RWPE2 (cell line): ENCODE measurements at regions not wholly inside any gene's neighbourhood (a gene's known extent, or its start where the extent isn't known, plus 50 kb on each side); places are given as distances from the start of the nearest gene placed in this dataset.
"Not testable (repeated sequence)": the region's sequence is repeated elsewhere in the genome, so short reads cannot be mapped to it uniquely, and the experiment has no call there.

Experiments
- ATAC-seq: fragments of 200-7000 bp; cut with Tn5 transposase; 3 replicates; pipeline ENCODE4 v1.9.1; 2021; ENCODE audit warnings: low read depth
- DNase-seq: peaks from one replicate; pipeline ENCODE4 v3.0.0-alpha.2; 2020; ENCODE audit warnings: low spot score
- H3K27ac ChIP-seq: fragments of 450-650 bp; 2 replicates; pipeline ENCODE4 v1.5.1; 2017; ENCODE audit warnings: mild to moderate bottlenecking; ENCODE audit not compliant: poor library complexity, severe bottlenecking
- H3K27me3 ChIP-seq: fragments of 250-450 bp; sonication (Bioruptor Pico); 2 replicates; pipeline ENCODE4 v1.5.1; 2021; ENCODE audit warnings: mild to moderate bottlenecking, moderate library complexity; ENCODE audit not compliant: insufficient read depth, poor library complexity, severe bottlenecking
- H3K36me3 ChIP-seq: fragments of 250-450 bp; sonication (Bioruptor Pico); 2 replicates; pipeline ENCODE4 v1.5.1; 2020; ENCODE audit warnings: low read depth, mild to moderate bottlenecking, moderate library complexity
- H3K4me1 ChIP-seq: fragments of 250-450 bp; sonication (Bioruptor Pico); 2 replicates; pipeline ENCODE4 v1.5.1; 2021; ENCODE audit warnings: mild to moderate bottlenecking, moderate library complexity; ENCODE audit not compliant: insufficient read depth, poor library complexity, severe bottlenecking
- H3K4me3 ChIP-seq: fragments of 250-450 bp; sonication (Bioruptor Pico); 2 replicates; pipeline ENCODE4 v1.5.1; 2021; ENCODE audit warnings: mild to moderate bottlenecking, moderate library complexity; ENCODE audit not compliant: severe bottlenecking
- H3K9me3 ChIP-seq: fragments of 250-450 bp; sonication (Bioruptor Pico); 2 replicates; pipeline ENCODE4 v1.5.1; 2021; ENCODE audit warnings: mild to moderate bottlenecking, moderate library complexity; ENCODE audit not compliant: severe bottlenecking
- TF ChIP-seq, protein P1 (sequence below): fragments of 450-650 bp; IDR thresholded peaks from one replicate; pipeline ENCODE4 v1.5.1; 2017; ENCODE audit warnings: mild to moderate bottlenecking, moderate library complexity; ENCODE audit not compliant: poor library complexity, severe bottlenecking

DNA sequence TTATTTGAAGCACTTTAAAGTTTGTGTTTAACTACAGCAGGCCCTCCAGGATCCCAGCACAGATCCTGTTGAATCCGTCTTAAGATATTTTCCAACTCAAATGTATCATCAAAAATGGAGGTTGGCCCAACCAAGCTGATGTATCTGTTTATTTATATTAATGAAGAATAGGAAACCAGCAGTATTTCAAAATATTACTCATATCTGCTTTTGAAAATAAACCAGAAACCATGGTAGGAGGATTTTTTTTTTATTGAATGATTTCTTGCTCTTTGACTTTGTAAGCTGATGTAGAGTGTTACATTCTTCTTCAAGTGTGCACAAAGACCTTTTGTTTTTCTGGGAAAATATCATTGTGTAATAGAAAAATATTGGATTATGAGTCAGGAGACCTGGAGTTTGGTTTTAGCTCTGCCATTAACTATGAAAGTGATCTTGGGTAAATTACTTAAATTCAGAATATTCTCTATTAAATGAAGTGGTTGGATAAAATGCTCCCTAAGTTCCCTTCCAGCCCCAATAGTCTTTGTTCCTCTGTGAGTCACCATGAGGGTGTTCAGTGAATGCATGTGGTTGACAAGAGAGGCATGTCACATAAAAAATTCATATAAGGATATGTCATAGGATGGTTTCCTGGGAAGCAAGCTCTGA is 221.3 kb upstream of the GAP43 start:
- Histone ChIP-seq H3K27ac (peak overlapping the region; percentile 13), H3K4me3 (no peak overlapping the region), H3K36me3 (no peaks in the 10 kb centered on the region), H3K9me3 (no peaks in the 10 kb centered on the region), H3K4me1 (no peaks in the 10 kb centered on the region), H3K27me3 (no peaks in the 10 kb centered on the region)
- ATAC-seq: peak; percentile 48
- TF ChIP-seq, protein P1, sequence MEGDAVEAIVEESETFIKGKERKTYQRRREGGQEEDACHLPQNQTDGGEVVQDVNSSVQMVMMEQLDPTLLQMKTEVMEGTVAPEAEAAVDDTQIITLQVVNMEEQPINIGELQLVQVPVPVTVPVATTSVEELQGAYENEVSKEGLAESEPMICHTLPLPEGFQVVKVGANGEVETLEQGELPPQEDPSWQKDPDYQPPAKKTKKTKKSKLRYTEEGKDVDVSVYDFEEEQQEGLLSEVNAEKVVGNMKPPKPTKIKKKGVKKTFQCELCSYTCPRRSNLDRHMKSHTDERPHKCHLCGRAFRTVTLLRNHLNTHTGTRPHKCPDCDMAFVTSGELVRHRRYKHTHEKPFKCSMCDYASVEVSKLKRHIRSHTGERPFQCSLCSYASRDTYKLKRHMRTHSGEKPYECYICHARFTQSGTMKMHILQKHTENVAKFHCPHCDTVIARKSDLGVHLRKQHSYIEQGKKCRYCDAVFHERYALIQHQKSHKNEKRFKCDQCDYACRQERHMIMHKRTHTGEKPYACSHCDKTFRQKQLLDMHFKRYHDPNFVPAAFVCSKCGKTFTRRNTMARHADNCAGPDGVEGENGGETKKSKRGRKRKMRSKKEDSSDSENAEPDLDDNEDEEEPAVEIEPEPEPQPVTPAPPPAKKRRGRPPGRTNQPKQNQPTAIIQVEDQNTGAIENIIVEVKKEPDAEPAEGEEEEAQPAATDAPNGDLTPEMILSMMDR: no peak
- DNase-seq: no peak

DNA sequence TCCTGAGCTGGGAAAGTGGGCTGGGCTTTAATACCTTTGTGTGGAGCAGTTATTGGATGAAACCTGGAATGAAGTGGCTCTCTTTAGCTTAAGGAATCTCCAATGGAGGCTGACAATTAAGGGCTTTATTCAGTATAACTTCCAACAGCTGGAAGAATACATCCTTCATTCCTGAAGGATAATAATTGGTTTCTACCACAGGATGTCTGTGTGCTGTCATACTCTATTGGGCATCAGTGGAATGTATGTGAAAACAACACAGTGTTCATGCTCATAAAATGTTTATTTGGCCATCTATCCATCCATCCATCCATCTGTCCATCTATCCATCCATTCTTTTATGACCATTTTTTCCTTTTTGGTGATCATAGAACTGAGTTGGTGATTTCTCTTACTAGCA is 220.7 kb upstream of the GAP43 start:
- Histone ChIP-seq H3K4me3 (no peak overlapping the region), H3K27ac (peak overlapping the region; percentile 13), H3K4me1 (no peaks in the 10 kb centered on the region), H3K27me3 (no peaks in the 10 kb centered on the region), H3K9me3 (no peaks in the 10 kb centered on the region), H3K36me3 (no peaks in the 10 kb centered on the region)
- TF ChIP-seq, protein P1: no peak
- no peak for ATAC-seq
- DNase-seq: no peak

DNA sequence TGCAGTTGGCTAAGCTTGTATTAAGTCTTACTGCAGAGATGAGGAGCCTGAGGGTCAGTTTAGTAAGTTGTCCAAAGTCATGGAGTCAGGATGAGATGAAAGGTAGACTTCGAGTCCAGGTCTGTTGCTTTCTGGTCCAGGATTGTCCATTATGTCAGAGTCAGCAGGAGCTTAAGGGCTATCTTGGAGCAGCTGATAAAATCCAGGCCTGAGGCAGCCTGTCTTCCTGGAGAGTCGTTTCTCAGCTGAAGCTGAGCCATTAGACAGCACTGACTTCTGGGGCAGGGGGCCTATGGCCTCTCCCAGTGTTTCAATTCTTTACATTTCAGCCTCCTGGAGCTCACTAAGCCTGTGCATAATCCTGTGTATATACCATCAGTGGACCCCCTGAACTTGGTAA is 219.5 kb upstream of the GAP43 start:
- Histone ChIP-seq H3K4me1 (no peaks in the 10 kb centered on the region), H3K36me3 (no peaks in the 10 kb centered on the region), H3K27me3 (no peaks in the 10 kb centered on the region), H3K27ac (no peak overlapping the region), H3K4me3 (no peak overlapping the region), H3K9me3 (no peaks in the 10 kb centered on the region)
- ATAC-seq (no peak), DNase-seq (no peak)
- TF ChIP-seq, protein P1: no peak

DNA sequence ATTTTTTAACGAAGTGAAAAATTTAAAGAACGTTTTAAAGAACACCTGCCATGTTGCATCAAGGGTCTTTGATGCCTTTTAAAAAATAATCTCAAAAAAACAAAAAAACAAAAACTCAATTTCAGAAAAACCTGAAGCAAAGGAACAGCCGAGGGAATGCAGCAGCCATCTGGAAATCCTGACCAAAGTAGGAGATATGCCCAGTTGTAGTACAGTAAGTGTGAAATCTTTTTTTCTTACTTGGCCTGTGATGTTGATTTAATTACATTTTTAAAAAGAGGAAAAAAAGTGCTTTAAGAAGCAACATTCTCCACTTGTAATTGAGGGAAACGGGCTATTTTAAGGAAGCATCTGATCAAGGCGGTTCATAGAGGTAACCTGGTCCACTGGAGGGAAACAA is 213.7 kb upstream of the GAP43 start:
- Histone ChIP-seq H3K27ac (no peak overlapping the region), H3K9me3 (no peaks in the 10 kb centered on the region), H3K27me3 (no peaks in the 10 kb centered on the region), H3K4me1 (no peaks in the 10 kb centered on the region), H3K4me3 (no peak overlapping the region), H3K36me3 (no peaks in the 10 kb centered on the region)
- TF ChIP-seq, protein P1: no peak
- ATAC-seq (no peak), DNase-seq (no peak)

DNA sequence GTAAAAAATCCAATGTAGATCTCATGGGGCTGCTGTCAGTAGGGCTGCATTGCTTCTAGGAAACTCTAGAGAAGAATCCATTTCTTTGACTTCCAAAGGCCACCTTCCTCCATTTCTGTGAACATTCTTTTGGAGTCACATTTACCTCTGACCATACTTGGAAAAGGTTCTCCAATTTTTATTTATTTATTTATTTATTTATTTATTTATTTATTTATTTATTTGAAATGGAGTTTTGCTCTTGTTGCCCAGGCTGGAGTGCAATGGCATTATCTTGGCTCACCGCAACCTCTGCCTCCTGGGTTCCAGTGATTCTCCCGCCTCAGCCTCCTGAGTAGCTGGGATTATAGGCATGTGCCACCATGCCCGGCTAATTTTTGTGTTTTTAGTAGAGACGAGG is 208.7 kb upstream of the GAP43 start:
- not testable (repeated sequence) for DNase-seq, H3K4me1 ChIP-seq, H3K9me3 ChIP-seq, H3K36me3 ChIP-seq, H3K27me3 ChIP-seq, H3K4me3 ChIP-seq, ATAC-seq, H3K27ac ChIP-seq
